ENCODE measurements at regions not wholly inside any gene's neighbourhood (a gene's known extent, or its start where the extent isn't known, plus 50 kb on each side); places are given as distances from the start of the nearest gene placed in this dataset.
"Not testable (repeated sequence)": the region's sequence is repeated elsewhere in the genome, so short reads cannot be mapped to it uniquely, and the experiment has no call there.

DNA sequence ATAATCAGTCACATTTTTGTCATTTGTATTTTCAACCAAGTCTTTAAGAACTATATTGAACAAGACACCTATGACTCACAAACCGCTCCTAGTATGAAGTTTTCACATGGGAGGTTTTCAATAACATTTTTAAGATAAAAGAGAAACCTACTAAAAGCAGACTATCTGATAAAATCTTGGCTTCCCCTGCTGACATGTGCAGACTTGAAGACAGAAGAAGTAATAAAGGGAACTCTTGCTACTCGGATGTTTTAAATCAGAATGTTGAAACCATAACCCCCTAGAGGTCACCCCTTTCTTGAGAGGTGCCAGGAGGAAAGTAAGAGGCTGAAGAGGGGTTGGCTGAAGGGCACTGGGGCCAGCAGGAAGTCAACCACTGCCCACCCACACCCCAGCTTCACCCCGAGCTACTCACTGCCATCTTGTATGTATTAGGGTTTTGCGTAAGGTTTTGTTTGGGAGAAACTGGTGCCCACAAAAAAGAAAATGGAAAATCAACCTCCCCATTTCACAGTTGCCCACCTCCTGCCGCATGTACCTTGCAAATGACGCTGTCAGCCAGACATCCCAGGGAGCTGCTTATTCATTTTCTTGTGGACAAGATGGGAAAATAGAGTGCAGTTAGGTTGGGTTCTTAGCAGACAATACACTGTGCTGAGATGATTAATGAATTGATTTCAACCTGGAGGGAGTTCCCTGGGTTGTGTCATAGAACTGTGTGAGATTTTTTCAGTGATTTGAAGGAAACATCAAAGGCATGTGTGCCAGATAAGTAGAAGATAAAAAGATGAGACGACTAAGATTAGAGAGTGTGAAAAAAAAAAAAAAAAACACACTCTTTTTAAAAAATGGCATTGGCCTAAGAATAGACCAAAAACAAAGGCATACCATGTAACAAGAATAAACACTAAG is 83.2 kb upstream of the TAB2 start:
- DNase-seq (ENCODE audit: extremely low read depth in 1 of 2, low read depth in 1 of 2) = peak; percentile 17 to 39

- DNase-seq (ENCODE audit: extremely low read depth in 1 of 2, low read depth in 1 of 2) = no peak
Observed at GRCh38 chr6:149235130-149235561, 82.4 kb upstream of the TAB2 start.

GRCh38 chr6:149236589-149236988 is 80.9 kb upstream of the TAB2 start:
- DNase-seq (ENCODE audit: extremely low read depth in 1 of 2, low read depth in 1 of 2) = no peak

DNA sequence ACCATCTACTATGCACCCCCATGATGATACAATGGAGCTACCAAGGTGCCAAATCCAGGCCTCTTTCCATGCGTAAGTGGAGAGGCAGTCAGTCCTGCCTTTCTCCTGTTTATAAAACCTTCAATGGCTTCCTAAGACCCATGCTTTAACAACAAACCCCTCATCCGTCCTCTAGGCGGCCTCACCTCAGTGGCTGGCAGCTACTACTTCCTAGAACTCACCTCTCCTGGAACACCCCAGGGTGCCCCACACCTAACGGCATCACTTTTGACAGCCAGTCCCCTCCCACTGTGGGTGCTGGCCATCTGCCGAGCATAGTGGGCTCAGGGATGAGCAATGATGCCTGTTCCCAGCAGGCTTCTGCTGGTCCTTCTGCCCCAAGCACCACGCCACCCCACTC is 80.0 kb upstream of the TAB2 start:
- DNase-seq (ENCODE audit: extremely low read depth in 1 of 2, low read depth in 1 of 2) = no peak

DNA sequence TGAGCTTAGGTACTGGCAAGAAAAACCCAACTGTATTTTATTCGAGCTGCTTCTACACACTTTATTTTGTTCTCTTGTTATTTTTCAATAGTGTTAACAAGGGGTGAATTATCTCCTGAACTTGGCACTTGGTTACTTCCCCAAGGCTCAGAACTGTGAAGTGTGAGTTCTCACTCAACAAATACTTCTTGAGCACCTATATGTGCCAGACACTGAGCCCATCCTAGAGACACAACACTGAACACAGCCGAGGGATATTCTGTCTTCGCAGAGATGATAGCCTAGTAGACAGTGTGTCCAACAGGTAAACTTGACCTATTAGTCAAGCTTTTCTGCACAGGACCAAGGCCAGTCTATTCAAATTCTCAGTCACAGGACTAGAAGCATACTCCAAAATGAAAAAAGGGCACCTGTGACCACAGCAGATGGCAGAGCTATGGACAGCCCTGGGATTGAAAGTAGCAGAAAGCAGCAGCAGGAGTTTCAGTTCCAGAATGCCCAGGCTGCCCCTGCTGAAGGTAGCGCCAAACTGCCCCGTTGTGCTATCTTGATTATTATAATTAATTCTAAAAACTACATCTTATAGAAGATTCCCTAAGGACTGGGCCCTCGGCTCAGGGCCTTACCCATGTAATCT is 77.8 kb upstream of the TAB2 start:
- no peak for DNase-seq (ENCODE audit: extremely low read depth in 1 of 2, low read depth in 1 of 2)

- no peak for DNase-seq (ENCODE audit: extremely low read depth in 1 of 2, low read depth in 1 of 2)
Observed at GRCh38 chr6:149242883-149243282, 74.6 kb upstream of the TAB2 start.

DNA sequence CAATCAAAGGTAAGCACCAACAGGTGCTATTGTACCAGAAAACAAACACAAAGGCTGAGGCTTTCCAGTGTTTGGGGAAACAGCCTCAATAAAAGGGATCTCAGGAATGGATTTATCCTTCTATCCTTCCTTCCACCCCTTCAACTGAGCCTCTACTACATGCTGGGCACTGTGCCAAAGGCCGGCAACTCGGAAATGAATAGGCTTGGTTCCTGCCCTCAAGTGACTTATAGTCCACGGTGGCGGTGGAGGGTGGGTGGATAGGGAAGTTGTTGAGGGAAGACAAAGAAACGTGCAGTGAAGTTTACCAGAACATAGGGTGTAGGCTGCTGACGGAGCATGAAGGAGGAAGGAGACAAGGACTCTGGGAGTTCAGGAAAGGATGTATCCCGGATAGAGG is 73.4 kb upstream of the TAB2 start:
- no peak for DNase-seq (ENCODE audit: extremely low read depth in 1 of 2, low read depth in 1 of 2)

DNA sequence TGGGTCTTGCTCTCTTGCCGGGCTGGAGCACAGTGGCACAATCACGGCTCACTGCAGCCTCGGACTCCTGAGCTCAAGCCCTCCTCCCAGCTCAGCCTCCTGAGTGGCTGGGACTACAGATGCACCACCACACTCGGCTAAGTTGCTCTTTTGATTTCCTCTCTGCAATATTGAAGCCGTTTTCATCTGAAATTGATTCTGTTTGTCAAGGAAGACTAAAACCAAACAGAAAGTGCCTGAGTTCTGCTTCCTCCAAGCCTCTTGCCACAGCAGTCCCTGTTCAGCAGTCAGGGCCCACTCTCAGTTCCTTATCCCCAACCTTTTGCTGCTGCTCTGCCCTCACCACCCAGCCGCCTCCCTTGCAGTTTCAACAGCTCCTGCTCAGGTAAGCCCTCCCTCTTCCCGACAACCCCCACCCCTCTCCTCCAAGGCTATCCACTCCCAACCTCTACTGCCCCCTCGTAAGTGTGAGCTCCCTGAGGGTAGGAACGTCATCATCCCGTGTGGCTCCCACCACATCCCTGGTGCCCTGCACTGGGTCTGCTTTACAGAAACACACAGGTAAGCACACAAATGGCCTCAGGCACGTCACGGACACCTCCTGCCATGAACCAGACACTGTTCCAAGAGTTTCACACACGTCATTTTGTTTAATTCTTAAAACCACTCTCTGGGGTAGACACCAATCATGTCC is 70.7 kb upstream of the TAB2 start:
- no peak for DNase-seq (ENCODE audit: extremely low read depth in 1 of 2, low read depth in 1 of 2)

DNA sequence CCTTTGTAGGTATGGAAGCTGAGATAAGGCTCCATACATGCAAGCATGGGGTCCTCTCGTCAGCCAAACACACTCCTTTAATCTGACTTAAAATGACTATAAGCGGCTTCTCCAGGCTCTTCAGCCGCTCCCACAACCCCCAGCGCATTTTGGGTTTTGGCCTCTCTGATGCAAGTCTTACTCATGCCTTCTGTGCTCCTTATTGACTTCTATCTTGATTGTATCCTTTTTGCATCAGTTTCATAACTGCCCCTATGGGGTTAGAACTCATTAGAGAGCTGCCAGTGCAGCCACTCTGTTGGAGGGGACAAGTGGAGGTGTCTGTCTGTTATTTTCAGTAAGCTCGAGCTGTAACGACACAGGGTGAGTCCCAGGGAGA is 70.1 kb upstream of the TAB2 start:
- no peak for DNase-seq (ENCODE audit: extremely low read depth in 1 of 2, low read depth in 1 of 2)

GRCh38 chr6:149248263-149248662 is 69.2 kb upstream of the TAB2 start:
- DNase-seq (ENCODE audit: extremely low read depth in 1 of 2, low read depth in 1 of 2) = not testable (repeated sequence)

GRCh38 chr6:149248693-149249369 is 68.7 kb upstream of the TAB2 start:
- DNase-seq (ENCODE audit: extremely low read depth in 1 of 2, low read depth in 1 of 2) = no peak

DNA sequence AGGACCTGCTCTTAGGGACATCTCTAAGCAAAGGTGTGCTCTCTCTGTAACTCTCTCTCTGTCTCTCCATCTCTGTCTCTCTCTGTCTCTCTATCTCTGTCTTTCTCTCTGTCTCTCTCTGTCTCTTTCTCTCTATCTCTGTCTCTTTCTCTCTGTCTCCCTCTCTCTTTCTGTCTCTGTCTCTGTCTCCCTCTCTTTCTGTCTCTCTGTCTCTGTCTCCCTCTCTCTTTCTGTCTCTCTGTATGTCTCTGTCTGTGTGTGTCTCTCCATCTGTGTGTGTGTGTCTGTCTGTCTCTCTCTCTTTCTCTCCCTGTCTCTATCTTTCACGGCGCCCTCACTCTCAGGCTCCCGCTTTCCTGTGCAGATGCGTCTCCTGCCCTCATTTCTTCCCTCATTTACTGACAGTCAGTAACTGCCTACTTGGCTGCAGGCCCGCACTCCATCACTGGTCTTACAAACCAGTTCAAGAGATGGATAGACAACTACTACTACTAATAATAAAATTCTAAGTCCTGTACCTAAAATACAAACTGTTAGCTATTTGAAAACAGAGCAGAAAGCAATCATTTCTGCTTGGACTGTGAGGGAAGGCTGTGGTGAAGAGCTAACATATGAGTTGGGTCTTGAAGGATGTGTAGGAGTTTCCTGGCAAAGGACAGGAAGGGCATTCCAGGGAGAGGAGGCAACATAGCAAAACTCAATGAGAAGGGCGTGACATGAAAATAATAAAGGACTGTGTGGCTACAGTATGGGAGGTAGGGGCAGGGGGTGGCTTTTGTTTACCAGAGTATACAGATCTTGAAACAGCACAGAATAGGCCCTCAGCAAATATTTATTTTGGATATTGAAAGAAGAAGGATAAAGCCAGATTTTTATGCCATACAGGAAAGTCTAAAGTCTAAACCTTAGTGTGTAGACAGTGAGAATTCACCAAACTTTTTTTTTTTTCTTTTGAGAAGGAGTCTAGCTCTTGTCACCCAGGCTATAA is 67.8 kb upstream of the TAB2 start:
- no peak for DNase-seq (ENCODE audit: extremely low read depth in 1 of 2, low read depth in 1 of 2)

GRCh38 chr6:149250951-149251350 is 66.6 kb upstream of the TAB2 start:
- no peak for DNase-seq (ENCODE audit: extremely low read depth in 1 of 2, low read depth in 1 of 2)

DNA sequence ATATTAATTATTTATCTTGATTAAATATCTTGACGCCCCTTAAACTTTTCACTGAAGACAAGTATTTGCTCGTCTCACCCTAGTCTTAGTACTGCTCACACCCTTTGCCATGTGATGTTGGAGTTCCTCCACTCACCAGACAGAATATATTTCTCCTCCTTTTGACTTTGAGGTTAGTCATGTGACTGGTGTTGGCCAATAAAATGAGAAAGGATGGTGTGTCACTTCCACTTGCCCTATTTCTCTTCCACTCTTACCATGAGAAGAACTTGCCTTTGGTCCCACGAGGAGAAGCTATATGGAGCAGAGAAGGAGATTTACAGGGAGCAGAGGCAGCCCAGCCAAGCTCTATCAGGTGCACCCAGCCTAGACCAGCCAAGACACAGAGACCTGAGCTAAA is 64.9 kb upstream of the TAB2 start:
- DNase-seq (ENCODE audit: extremely low read depth in 1 of 2, low read depth in 1 of 2) = no peak

DNA sequence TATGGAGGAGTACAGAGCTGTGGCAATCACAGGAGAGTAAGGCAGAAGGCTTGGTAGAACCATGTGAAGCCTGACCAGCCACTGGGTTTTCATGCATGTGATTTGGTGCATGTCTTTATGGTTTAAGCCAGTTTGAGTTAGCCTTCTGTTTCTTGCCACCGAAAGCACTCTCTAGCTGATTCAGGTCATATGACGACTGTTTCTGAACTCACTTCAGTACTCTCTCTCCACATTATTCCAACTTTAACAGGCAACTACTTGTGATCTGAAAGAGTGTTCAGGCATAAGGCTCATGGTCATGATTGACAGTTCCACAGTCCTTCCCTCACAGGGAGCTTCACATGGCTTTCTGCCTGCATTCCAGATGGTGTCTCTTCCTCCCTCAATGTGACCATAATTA is 63.3 kb upstream of the TAB2 start:
- no peak for DNase-seq (ENCODE audit: extremely low read depth in 1 of 2, low read depth in 1 of 2)

DNA sequence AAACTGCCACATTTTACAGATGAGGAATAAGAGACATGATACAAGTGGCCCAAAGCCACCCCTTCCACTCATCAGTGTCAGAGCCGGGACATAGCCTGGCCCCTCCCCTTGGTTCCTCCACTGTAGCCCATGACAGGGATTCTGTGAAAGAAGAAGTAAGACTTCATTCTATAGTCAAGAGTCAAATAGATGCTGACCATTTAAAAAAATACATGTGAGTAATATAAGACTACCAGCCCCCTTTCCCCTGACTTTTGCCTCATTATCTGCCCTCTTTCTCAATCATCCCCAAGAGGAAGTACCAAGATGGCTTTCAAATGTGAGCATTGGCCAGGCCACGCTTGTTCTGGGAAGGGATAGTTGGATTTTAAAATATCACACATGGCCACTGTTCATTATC is 57.8 kb upstream of the TAB2 start:
- DNase-seq (ENCODE audit: extremely low read depth in 1 of 2, low read depth in 1 of 2) = no peak

DNA sequence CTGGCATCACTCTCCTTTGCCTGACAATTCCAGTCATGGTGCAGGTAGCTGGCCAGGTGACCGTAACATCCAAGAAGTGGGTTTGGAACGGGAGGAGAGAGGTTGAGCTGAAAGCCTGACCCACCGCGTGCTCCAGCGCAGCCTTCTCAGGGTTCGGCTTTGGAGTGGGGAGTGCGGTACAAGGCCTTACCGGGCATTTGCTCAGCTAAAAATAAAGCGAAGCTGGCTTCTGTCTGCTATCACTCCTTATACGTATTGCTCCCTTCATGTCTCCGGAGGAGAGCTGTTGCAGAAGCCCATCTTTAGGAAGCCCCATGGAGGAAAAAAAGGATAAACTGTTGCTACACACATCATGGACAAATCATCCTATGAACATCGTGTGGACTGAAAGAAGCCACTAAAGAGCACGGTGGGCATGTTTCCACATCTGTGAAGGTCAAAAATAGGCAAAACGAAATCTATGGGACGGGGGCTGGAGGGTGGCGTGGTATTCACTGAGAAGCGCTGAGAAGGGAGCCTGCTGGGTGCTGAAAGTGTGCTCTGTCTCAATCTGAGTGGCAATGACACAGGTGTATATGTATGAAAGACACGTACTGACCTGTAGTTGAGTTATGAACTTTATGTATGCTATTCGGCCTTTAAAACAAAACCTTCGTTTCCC is 57.2 kb upstream of the TAB2 start:
- no peak for DNase-seq (ENCODE audit: extremely low read depth in 1 of 2, low read depth in 1 of 2)

- no peak for DNase-seq (ENCODE audit: extremely low read depth in 1 of 2, low read depth in 1 of 2)
Observed at GRCh38 chr6:149261364-149262040, 56.0 kb upstream of the TAB2 start.

DNA sequence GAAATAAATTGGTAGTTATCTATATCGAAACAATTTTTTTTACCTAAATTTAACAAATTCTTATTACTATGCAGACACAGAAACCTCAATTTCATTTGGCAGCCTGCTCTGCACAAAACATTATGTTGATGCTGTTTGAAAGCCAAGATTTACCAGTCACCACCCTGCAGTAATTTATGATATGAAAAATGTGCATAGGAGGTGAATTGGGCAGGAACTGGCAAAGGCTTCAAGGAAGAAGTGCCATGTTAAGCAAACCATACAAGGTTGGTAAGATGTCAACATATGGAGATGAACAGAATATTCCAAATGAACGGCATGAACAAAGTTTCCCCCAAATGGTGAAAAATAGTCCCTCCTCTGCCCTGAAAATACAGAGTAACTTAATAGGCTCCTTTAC is 54.2 kb upstream of the TAB2 start:
- no peak for DNase-seq (ENCODE audit: extremely low read depth in 1 of 2, low read depth in 1 of 2)
